NB4 (cell line): ENCODE measurements at regions not wholly inside any gene's neighbourhood (a gene's known extent, or its start where the extent isn't known, plus 50 kb on each side); places are given as distances from the start of the nearest gene placed in this dataset.

Experiments used
- DNase-seq: peaks from one replicate; pipeline ENCODE4 v3.0.0; 2010; ENCODE audit warnings: low read depth
- H3K4me3 ChIP-seq: one replicate; pipeline ENCODE4 v1.5.1; 2011; ENCODE audit warnings: mild to moderate bottlenecking, low read depth, low read length, moderate library complexity
- MYC ChIP-seq: IDR thresholded peaks from 2 replicates; pipeline ENCODE4 v1.6.1; 2011; ENCODE audit warnings: low read depth, low read length
- POLR2A ChIP-seq: IDR thresholded peaks from 2 replicates; pipeline ENCODE4 v1.6.1; 2011; ENCODE audit warnings: mild to moderate bottlenecking; ENCODE audit not compliant: insufficient read length; ENCODE audit errors: extremely low read depth
- TF ChIP-seq, protein P1 (sequence below): IDR thresholded peaks from one replicate; pipeline ENCODE4 v1.5.1; 2012; ENCODE audit warnings: low read depth, low read length
- TF ChIP-seq, protein P2 (sequence below): IDR thresholded peaks from 2 replicates; pipeline ENCODE4 v1.6.1; 2011; ENCODE audit warnings: low read depth, low read length

DNA sequence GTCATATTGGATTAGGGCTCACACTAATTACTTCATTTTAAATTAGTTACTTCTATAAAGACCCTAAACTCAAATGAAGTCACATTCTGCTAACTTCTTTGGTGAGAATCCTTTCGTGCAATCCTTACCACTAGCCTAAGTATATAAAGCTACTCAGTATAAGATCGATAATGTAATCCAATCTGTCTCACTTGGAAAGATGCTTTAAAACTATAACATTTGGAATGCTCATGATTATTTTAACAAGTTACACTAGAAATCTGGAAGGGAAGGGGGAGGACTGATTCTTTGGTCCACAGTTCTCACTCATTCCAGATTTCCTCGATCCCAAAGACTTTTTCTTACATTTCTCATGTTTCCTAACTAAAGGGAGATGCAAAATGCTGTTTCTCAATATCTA, 336.4 kb upstream of the SLIT2 start:
- TF ChIP-seq POLR2A (no peak), MYC (no peak)
- TF ChIP-seq, protein P1, sequence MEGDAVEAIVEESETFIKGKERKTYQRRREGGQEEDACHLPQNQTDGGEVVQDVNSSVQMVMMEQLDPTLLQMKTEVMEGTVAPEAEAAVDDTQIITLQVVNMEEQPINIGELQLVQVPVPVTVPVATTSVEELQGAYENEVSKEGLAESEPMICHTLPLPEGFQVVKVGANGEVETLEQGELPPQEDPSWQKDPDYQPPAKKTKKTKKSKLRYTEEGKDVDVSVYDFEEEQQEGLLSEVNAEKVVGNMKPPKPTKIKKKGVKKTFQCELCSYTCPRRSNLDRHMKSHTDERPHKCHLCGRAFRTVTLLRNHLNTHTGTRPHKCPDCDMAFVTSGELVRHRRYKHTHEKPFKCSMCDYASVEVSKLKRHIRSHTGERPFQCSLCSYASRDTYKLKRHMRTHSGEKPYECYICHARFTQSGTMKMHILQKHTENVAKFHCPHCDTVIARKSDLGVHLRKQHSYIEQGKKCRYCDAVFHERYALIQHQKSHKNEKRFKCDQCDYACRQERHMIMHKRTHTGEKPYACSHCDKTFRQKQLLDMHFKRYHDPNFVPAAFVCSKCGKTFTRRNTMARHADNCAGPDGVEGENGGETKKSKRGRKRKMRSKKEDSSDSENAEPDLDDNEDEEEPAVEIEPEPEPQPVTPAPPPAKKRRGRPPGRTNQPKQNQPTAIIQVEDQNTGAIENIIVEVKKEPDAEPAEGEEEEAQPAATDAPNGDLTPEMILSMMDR = no peak
- TF ChIP-seq, protein P2, sequence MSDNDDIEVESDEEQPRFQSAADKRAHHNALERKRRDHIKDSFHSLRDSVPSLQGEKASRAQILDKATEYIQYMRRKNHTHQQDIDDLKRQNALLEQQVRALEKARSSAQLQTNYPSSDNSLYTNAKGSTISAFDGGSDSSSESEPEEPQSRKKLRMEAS = no peak
- DNase-seq = no peak
- H3K4me3 ChIP-seq = no peak overlapping the region

DNA sequence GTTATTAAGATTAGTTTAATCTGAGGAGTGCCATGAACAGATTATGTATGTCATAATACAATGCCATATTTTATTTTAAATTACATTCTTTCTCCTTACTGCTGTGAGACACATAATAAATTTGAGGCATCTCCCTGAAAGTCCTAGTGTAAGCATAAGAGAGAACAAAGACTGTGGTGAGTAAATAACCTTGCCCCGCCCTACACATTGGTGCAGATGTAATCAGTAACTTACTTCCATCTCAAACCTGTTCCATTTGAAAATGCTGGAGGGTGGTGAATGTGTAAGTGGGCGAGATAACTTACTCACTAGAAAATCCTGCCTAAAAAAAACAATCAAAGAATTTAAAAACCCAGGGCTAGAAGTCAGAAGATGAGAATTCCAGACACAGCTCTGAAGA, 338.1 kb upstream of the SLIT2 start:
- no peak overlapping the region for H3K4me3 ChIP-seq
- TF ChIP-seq, protein P1 = no peak
- TF ChIP-seq MYC = no peak
- TF ChIP-seq, protein P2 = no peak
- no peak for TF ChIP-seq POLR2A
- no peak for DNase-seq

DNA sequence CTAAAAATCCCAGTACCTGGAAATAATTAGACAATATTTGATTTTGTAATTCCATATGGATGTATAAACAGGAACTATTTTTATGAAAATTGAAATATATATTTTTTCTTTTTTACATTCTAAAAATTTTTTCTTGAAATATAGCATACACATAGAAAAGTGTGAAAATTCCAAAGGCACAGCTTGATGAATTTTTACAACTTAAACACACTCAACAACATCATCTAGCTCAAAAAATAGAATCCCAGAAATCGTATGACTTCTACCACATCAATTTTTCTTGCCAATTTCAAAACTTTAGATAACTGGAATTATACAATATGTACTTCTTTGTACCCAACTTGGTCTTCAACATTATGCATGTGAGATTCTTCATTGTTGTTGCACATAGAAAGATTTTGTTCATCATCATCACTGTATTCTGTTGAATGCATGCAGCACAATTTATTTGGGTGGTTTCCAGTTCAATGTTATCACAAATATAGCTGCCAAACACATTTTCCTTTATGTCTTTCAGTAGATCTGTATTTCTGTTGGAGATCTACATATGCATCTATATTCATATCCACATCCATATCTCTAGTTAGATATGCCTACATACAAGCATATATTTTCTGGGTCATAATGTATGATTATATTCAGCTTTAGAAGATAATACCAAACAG, 340.7 kb upstream of the SLIT2 start:
- no peak overlapping the region for H3K4me3 ChIP-seq
- DNase-seq = no peak
- TF ChIP-seq MYC (no peak), POLR2A (no peak)
- TF ChIP-seq, protein P2 = no peak
- TF ChIP-seq, protein P1 = no peak

DNA sequence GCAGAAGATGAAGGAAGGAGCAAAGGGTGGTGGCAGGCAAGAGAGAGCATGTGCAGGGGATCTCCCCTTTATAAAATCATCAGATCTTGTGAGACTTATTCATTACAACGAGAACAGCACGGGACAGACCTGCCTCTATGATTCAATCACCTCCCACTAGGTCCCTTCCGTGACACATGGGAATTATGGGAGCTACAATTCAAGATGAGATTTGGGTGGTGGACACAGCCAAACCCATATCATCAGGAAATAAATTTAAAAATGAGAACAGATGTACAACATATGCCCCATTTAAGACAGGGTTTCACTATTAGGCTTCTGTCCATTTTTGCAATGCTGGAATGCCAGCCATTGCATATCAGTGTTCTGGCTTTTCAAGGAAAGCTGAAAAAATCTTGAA, 346.7 kb upstream of the SLIT2 start:
- DNase-seq = no peak
- no peak overlapping the region for H3K4me3 ChIP-seq
- TF ChIP-seq, protein P2 = no peak
- TF ChIP-seq, protein P1 = no peak
- TF ChIP-seq MYC (no peak), POLR2A (no peak)

DNA sequence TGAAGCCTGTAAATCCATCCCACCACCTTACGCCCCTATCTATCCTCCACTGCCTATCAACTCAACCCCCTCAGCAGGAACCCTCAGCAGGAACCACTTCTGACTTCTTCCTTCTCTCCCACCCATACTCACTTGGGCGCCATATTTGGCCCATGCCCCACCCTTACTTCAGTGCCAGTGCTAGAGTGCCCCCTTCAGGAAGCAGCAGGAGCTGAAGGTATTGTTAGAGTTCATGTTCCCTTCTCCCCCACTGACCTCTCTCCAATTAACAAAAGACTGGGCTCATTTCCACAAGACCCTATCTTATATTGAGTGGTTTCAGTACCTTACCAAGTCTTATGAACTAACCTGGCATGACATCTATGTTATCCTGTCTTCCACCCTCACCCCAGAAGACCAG, 363.1 kb upstream of the SLIT2 start:
- DNase-seq = peak; percentile 24
- TF ChIP-seq MYC = no peak
- TF ChIP-seq, protein P1 = peak; percentile 21
- H3K4me3 ChIP-seq = no peak overlapping the region

DNA sequence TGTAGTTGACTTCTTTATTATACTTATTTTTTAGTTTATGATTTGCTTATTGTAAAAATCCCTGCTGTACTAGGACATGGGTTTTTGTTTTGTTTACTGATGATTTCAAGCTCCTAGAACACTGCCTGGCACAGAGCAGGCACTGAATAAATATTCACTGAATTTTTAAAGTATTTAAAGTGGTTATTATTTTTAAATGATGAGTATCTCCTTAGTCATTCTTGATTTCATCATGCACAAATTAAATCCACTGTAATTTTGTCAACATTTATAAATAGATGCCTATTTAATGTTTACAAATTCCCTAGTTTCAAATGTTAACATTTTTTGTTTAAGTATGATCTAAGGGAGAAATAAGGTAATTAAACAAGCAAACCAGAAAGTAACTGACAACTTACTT, 367.9 kb upstream of the SLIT2 start:
- DNase-seq = no peak
- TF ChIP-seq MYC = no peak
- TF ChIP-seq, protein P2 = no peak
- TF ChIP-seq, protein P1 = no peak
- no peak for TF ChIP-seq POLR2A
- H3K4me3 ChIP-seq = no peak overlapping the region
